ENCODE measurements at regions not wholly inside any gene's neighbourhood (a gene's known extent, or its start where the extent isn't known, plus 50 kb on each side); places are given as distances from the start of the nearest gene placed in this dataset.
"Not testable (repeated sequence)": the region's sequence is repeated elsewhere in the genome, so short reads cannot be mapped to it uniquely, and the experiment has no call there.

DNA sequence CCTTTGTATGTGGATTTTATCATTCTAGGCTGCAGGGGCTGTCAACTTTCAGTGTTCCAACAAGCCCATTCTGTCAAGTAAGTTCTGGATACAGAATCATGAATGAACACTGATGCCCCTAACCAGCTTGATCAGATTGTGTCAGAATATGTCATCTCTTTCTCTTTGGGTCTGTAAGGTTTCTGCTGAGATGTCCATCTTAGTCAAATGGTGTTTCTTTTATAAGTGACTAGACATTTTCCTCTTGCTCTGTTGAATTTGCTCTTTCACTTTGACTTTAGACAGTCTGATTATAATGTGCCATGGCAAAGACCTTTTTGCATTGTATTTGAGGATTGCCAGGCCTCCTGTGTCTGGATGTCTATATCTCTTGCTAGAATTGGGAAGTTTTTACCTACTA, 660.9 kb upstream of the CBLB start:
- no peaks in the 10 kb centered on the region for H3K36me3 ChIP-seq
- H3K4me3 ChIP-seq = no peak overlapping the region
- no peak for FAIRE-seq
- no peaks in the 10 kb centered on the region for H3K9me3 ChIP-seq
- no peak for DNase-seq
- H3K27ac ChIP-seq = no peak overlapping the region
- intact Hi-C loops (cut with DNase I) = no loop called here
- H3K4me1 ChIP-seq = no peaks in the 10 kb centered on the region
- no peaks in the 10 kb centered on the region for H3K27me3 ChIP-seq
- TF ChIP-seq, protein P1, sequence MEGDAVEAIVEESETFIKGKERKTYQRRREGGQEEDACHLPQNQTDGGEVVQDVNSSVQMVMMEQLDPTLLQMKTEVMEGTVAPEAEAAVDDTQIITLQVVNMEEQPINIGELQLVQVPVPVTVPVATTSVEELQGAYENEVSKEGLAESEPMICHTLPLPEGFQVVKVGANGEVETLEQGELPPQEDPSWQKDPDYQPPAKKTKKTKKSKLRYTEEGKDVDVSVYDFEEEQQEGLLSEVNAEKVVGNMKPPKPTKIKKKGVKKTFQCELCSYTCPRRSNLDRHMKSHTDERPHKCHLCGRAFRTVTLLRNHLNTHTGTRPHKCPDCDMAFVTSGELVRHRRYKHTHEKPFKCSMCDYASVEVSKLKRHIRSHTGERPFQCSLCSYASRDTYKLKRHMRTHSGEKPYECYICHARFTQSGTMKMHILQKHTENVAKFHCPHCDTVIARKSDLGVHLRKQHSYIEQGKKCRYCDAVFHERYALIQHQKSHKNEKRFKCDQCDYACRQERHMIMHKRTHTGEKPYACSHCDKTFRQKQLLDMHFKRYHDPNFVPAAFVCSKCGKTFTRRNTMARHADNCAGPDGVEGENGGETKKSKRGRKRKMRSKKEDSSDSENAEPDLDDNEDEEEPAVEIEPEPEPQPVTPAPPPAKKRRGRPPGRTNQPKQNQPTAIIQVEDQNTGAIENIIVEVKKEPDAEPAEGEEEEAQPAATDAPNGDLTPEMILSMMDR (IDR thresholded peaks at IDR 0.05) = no peak
- ATAC-seq = no peak

DNA sequence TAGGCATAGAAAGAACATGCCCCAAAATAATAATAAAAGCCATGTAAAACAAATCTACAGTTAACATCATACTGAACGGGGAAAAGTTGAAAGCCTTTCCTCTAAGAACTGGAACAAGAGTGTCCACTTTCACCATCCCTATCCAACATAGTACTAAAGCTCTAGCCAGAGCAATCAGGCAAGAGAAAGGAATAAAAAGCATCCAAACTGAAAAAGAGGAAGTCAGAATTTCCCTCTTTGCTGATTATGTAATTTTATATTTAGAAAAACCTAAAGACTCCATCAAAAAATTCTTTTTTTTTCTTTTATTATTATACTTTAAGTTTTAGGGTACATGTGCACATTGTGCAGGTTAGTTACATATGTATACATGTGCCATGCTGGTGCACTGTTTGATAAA, 661.6 kb upstream of the CBLB start:
- intact Hi-C loops (cut with DNase I) = no loop called here
- WGBS, 2 donors = 41 to 71% methylated on average over 1 of the region's 1 CpG
- Histone ChIP-seq H3K4me1 (no peaks in the 10 kb centered on the region), H3K9me3 (no peaks in the 10 kb centered on the region), H3K27ac (no peak overlapping the region), H3K27me3 (no peaks in the 10 kb centered on the region), H3K4me3 (no peak overlapping the region), H3K36me3 (no peaks in the 10 kb centered on the region)
- DNase-seq = no peak
- TF ChIP-seq, protein P1 (IDR thresholded peaks at IDR 0.05) = no peak
- ATAC-seq = no peak
- no peak for FAIRE-seq

DNA sequence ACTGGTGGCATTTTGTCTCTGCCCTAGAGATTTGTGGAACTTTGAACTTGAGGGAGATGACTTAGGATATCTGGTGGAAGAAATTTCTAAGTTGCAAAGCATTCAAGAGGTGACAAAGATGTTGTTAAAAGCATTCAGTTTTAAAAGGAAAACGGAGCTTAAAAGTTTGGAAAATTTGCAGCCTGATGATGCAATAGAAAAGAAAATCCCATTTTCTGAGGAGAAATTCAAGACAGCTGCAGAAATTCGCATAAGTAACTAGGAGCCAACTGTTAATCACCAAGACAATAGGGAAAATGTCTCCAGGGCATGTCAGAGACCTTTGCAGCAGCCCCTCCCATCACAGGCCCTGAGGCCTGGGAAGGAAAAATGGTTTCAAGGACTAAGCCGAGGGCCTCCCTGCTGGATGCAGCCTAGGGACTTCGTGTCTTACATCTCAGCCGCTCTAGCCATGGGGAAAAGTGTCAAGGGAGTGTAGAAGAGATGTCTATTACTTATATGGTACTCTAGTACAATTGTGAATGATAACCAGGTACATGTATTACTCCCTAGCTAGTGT, 663.0 kb upstream of the CBLB start:
- DNase-seq; FAIRE-seq; H3K36me3 ChIP-seq; H3K4me1 ChIP-seq; H3K4me3 ChIP-seq; H3K27me3 ChIP-seq; ATAC-seq; H3K9me3 ChIP-seq; H3K27ac ChIP-seq; intact Hi-C loops (cut with DNase I): not testable (repeated sequence)
- WGBS, 2 donors = 47 to 57% methylated on average over 5 of the region's 5 CpGs

DNA sequence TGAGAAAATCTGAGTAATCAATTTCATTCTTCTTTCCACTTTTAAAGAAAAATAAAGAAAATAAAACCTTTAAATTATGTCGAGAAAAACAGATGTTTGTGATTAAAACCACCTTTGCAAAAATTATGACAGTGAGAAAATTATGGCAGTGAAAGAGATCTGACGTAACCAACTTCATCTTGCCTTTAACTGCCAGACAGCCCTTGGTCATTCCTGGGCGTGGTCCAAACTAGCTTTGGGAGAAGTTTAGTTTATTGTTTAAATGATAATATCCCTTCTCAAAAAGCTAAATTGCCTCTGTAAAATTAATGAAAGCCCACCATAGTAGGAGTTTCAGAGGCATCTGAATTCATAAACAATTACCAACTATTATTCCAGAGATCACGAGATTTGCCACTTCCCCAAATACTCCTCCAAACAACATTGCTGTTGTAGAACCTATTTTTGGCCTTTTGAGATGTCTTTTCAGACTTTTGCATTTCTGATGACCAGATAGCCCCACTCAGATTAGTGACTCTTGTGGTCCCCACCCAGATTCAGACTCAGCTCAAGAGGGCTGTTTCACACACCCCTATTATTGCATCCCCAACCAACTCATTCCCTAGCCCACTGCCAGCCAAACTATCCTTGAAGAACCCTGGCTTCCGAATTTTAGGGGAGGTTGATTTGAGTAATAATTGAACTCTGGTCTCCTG, 664.4 kb upstream of the CBLB start:
- WGBS, 2 donors = 49 to 57% methylated on average over 5 of the region's 5 CpGs
- ATAC-seq = no peak

DNA sequence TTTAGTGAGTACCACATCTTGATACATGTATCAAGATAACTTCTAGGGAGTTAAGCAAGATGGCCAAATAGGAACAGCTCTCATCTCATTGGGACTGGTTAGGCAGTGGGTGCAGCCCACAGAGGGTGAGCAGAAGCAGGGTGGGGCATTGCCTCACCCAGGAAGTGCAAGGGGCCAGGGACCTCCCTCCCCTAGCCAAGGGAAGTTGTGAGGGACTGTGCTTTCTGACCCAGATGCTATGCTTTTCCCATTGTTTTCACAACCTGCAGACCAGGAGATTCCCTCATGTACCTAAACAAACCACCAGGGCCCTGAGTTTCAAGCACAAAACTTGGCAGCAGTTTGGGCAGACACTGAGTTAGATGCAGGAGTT, 665.0 kb upstream of the CBLB start:
- intact Hi-C loops (cut with DNase I) = no loop called here
- H3K36me3 ChIP-seq = no peaks in the 10 kb centered on the region
- no peaks in the 10 kb centered on the region for H3K4me1 ChIP-seq
- H3K27me3 ChIP-seq = no peaks in the 10 kb centered on the region
- FAIRE-seq (no peak), ATAC-seq (no peak), DNase-seq (no peak)
- H3K27ac ChIP-seq = no peak overlapping the region
- H3K4me3 ChIP-seq = no peak overlapping the region
- H3K9me3 ChIP-seq = no peaks in the 10 kb centered on the region
- TF ChIP-seq, protein P1 (IDR thresholded peaks at IDR 0.05) = no peak

More for the DNA sequence above, 664.4 kb upstream of the CBLB start:
- no peaks in the 10 kb centered on the region for H3K36me3 ChIP-seq
- TF ChIP-seq, protein P1 (IDR thresholded peaks at IDR 0.05) = no peak
- no peak overlapping the region for H3K27ac ChIP-seq
- FAIRE-seq = no peak
- no peaks in the 10 kb centered on the region for H3K9me3 ChIP-seq
- no peak for DNase-seq
- intact Hi-C loops (cut with DNase I) = no loop called here
- H3K4me1 ChIP-seq = no peaks in the 10 kb centered on the region
- H3K4me3 ChIP-seq = no peak overlapping the region
- no peaks in the 10 kb centered on the region for H3K27me3 ChIP-seq

Data from pancreas (tissue), 10 donors.